NCI-H2171 treated with DMSO at 0.1 percent for 48 hours (cell line): ENCODE measurements at regions not wholly inside any gene's neighbourhood (a gene's known extent, or its start where the extent isn't known, plus 50 kb on each side); places are given as distances from the start of the nearest gene placed in this dataset.

Experiments
- DNase-seq: peaks from one replicate; lab custom pipeline; 2025; lab: John Stamatoyannopoulos, UW

- no peak for DNase-seq
Observed at GRCh38 chr2:240297256-240298116, 138.0 kb upstream of the GPC1 start.

- no peak for DNase-seq
Observed at GRCh38 chr2:240298117-240298790, 137.2 kb upstream of the GPC1 start.

- no peak for DNase-seq
Observed at GRCh38 chr2:240298803-240299709, 136.4 kb upstream of the GPC1 start.

DNA sequence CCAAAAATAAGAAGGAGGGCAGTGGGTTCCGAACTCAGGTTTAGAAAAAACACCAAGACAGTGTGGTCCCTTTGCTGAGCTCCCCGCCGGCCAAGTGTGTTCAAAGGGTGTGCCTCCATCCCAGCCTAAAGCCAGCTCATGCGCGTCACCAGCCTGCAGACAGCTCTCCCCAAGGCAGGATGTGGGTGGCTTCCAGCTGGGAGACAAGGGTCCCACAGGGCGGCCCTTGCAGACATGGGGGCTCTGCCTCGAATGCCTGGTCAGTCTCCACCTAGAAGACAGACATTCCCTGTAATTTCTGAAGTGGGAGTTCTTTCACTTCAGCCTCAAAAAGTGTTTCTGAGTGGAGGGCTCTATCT is 135.8 kb upstream of the GPC1 start:
- DNase-seq, result no peak

GRCh38 chr2:240300261-240300821 is 135.1 kb upstream of the GPC1 start:
- DNase-seq, result no peak

DNA sequence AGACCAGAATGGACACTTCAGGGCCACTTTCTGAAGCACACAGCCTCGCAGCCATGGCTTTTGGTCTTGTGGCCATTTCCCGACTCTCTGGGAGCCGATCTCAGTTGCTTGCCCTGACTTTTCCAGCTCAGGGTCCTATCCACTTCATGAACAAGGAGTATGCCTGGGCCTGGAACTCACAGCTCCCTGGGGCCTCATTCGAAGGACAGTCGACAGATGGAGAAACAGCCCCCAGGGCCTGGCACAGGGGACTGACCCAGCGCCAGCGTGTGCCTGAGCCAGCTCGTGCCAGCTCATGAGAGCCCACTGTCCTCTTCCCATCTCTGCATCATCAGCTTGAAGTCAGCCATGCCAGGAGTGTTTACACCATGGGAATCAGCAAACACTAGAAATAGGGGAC is 134.6 kb upstream of the GPC1 start:
- DNase-seq, result no peak

DNA sequence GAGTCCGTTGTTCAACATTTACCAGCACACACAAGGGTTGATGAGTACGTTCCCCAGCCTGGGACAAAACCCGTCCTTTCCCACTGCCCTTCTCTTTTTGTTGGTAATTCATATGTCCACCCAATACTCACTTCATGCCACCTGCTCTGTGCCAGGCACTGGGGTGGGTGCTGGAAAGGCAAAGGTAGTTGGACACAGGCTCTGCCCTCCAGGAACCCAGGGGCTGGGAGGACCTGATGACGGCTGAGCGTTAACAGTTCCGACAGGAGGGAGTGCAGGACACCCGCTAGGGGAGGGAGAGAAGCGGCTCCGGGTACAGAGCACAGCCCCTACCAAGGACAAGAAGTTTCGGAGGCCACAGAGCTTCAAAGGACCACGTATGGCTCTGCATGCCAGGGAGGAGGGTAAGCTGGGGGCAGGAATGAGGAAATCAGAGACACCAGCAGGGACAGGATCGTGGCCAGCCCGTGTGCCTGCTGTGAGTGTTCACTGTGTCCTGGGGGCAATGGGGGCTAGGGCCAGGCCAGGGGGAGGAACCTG is 134.1 kb upstream of the GPC1 start:
- no peak for DNase-seq

DNA sequence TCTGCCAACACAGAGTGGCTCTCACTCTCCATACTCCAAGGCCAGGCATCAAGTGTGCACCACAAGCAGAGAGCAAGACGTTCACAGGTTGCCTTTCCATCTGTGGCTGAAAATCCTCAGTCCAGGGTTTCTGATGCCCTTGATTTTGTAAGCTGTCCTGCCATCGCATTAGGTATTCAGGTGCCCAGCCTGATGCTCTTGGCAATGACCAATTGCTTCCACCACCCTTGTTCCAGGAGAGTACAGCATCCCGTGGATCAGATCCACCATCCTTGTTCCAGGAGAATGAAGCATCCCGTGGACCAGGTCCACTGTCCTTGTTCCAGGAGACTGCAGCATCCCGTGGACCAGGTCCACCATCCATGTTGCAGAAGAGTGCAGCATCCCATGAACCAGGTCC is 133.4 kb upstream of the GPC1 start:
- no peak for DNase-seq

GRCh38 chr2:240302933-240303595 is 132.4 kb upstream of the GPC1 start:
- DNase-seq, result no peak

DNA sequence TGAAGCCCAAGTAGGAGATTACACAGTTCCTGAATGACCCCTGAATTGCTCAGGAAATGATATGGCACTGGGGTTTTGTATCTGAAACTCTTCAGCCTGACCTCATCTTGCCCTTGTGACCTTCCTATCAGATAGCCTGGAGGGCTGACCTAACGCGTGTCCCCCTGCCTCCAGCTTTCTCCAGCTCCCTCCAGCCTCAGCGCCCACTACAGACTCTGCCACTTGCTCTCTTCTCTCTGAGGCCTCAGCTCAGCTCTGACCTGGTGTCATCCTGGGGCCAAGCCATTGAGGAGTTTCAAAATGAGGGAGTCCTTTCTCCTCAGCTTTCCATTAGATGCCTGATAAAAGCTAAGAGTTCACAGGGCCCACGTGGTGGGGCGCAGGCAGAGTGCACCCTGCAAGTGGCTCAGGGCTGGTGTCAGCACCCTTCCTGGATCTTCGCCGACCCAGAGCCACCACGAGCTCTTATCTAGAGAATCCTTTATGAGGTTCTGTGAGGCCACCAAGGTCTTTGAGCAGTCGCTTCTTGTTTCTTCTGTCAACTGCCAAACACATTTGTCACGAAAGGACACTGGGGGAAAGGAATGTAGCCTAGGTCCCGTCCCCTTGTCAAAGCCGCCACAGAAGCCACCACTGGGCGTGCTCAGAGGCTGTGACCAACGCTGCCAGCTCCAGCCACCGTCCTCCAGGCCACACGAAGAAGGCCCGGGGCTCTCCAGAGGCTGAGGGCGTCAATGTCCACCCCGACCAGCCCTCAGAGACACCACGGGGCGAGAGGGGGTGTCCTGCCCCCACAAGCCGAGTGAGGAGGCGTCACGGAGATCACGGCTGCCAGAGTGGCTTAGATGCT is 131.3 kb upstream of the GPC1 start:
- DNase-seq, result no peak

DNA sequence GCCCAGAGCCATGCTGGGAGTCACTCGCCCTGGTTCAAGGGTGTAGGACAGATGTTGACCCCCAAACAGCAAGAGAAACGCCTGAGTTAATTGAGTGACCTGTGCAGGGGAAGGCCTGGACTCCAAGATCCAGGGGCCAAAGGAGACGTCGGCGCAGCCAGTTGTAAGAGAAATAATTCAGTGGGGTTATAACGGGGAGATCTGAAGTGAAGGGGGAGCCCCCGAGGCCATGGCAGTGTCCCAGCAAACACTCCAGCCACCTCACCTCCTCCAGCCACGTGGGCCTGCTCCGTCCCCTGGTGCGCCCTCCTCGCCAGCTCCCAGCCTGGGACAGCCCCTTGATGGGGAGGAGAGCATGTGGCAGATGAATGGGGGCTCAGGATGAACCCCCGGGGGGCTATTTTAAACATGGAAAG is 130.7 kb upstream of the GPC1 start:
- no peak for DNase-seq

- DNase-seq, result no peak
Observed at GRCh38 chr2:240305369-240305962, 130.0 kb upstream of the GPC1 start.

- DNase-seq, result no peak
Observed at GRCh38 chr2:240306185-240306584, 129.3 kb upstream of the GPC1 start.

GRCh38 chr2:240308111-240308651 is 127.3 kb upstream of the GPC1 start:
- DNase-seq, result no peak

GRCh38 chr2:240309214-240309613 is 126.2 kb upstream of the GPC1 start:
- DNase-seq, result no peak

DNA sequence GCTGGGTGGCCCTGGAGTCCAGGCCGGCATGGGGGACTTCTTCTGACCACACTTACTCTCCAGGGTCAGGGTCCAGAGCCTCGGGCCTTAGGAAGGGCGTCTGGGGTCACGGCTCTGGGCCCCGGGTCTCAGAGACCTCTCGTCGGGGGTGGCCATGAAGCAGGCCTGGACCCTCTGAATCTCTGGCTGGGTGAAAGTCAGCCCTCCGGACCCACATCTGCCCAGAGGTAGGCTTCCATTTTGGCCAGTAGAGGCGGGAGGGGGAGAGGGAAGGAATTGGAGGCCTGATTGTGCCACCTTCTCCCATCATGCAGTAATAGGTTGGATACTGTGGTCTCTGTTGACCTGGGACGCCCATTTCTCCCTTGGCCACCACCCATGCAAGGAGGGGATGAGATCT is 125.3 kb upstream of the GPC1 start:
- DNase-seq, result no peak

- DNase-seq, result no peak
Observed at GRCh38 chr2:240310645-240311044, 124.8 kb upstream of the GPC1 start.

DNA sequence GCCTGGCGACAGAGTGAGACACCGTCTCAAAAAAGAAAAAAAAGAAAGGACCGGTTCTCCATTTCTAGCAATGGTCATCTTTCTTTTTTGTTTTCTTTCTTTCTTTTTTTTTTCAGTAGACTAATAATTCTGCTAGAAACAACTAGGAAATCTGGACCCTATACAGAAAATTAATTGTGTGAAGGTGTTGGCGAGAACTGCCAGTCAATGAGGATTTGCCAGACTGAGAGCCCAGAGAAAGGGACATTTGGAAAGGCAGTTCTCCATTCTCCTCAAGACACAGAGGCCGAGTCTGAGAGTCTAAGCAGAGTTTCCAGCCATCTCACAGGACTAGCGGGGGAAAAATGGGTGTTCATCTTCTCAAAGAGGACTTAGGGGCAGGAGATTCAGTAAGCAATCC is 123.6 kb upstream of the GPC1 start:
- no peak for DNase-seq

GRCh38 chr2:240319221-240319854 is 116.1 kb upstream of the GPC1 start:
- DNase-seq, result no peak
